Loucy (cell line): ENCODE measurements at regions not wholly inside any gene's neighbourhood (a gene's known extent, or its start where the extent isn't known, plus 50 kb on each side); places are given as distances from the start of the nearest gene placed in this dataset.

Experiments used
- CTCF ChIP-seq: fragments of 200-600 bp; sonication (generic); conservative IDR thresholded peaks from 2 replicates; pipeline ENCODE4 v1.5.1; 2014; ENCODE audit warnings: mild to moderate bottlenecking, antibody characterized with exemption, low read length
- EZH2phosphoT487 ChIP-seq: fragments of 200-600 bp; IDR thresholded peaks from 2 replicates; pipeline ENCODE4 v1.6.1; 2018; ENCODE audit warnings: antibody characterized with exemption, mild to moderate bottlenecking, moderate library complexity, borderline replicate concordance

GRCh38 chr6:88558981-88559380, 392.8 kb upstream of the CNR1 start:
- TF ChIP-seq CTCF, result no peak
- no peak for TF ChIP-seq EZH2phosphoT487
